ENCODE measurements at regions not wholly inside any gene's neighbourhood (a gene's known extent, or its start where the extent isn't known, plus 50 kb on each side); places are given as distances from the start of the nearest gene placed in this dataset.

DNA sequence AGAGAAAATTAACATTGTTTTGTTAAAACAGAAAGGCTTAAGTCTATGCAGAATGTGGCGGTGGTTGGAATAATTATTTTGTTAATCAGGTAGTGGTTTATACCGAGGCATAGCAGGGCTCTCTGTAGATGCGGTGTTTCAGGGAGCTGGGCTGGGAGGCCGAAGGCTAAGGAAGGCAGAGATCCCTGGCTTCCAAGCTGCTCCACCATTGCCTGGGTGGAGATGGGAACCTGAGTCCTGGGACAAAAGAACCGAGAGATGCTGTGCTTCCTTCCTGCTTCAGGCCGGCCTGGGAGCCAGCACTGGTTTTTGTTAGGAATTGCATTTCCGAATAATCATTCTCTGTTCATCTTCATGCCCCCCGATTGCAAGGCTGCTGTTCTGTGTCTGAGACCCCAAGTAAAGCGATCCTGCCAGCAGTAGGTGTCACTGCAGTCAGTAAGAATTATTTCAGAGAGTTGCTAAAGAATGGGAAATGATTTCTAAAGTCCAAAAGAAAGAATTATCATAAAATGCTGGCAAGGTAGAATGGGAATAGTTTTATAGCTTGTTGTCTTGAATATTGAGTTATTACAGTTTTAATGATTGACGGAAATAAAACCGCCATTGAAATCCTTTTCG lies 824.9 kb downstream of the GALR1 start:
- H3K4me3 ChIP-seq (ENCODE audit: low read depth, low read length): no peak overlapping the region
- TF ChIP-seq, protein P1, sequence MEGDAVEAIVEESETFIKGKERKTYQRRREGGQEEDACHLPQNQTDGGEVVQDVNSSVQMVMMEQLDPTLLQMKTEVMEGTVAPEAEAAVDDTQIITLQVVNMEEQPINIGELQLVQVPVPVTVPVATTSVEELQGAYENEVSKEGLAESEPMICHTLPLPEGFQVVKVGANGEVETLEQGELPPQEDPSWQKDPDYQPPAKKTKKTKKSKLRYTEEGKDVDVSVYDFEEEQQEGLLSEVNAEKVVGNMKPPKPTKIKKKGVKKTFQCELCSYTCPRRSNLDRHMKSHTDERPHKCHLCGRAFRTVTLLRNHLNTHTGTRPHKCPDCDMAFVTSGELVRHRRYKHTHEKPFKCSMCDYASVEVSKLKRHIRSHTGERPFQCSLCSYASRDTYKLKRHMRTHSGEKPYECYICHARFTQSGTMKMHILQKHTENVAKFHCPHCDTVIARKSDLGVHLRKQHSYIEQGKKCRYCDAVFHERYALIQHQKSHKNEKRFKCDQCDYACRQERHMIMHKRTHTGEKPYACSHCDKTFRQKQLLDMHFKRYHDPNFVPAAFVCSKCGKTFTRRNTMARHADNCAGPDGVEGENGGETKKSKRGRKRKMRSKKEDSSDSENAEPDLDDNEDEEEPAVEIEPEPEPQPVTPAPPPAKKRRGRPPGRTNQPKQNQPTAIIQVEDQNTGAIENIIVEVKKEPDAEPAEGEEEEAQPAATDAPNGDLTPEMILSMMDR (IDR thresholded peaks at IDR 0.05; ENCODE audit: low read depth, low read length): no peak

DNA sequence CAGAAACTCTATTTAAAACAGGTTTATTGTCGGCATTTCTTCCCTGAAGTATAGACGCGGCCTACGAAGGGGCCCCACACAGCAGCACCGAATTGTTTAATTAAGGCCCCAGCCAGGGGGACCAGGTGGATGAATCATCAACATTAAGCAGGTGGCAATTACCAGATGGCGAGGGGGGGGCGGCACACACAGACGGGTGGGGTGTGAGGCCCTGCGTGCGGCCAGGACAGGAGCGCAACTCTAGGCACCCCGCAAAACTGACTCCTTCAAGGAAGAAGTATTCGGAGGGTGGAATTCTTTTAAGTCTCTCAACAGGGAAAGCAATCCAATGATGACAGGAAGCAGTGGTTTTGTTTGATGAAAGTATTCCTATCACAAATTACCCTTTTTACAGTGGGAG lies 830.4 kb downstream of the GALR1 start:
- TF ChIP-seq, protein P1 (IDR thresholded peaks at IDR 0.05; ENCODE audit: low read depth, low read length): no peak

DNA sequence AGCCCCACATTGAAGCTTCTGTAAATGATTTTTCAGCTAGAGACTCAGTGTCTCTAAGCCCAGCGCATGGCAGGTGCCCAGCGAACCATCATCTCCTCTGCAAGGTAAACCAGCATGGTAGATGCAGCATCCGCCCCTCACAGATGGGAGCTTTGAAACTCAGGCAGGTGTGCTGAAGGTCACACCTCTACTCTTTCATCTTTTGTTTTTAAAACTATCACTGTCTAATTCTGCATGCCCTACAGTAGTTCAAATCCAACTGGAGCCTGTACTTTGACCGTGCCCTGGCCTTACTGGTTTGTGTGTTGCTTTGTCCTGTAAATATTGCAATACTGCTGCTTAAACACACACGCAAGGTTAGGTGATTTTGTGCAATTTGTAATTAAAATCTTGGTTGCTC lies 831.1 kb downstream of the GALR1 start:
- H3K4me3 ChIP-seq (ENCODE audit: low read depth, low read length): no peak overlapping the region
- TF ChIP-seq, protein P1 (IDR thresholded peaks at IDR 0.05; ENCODE audit: low read depth, low read length): no peak

More for the DNA sequence above, 830.4 kb downstream of the GALR1 start:
- H3K4me3 ChIP-seq (ENCODE audit: low read depth, low read length): no peak overlapping the region

DNA sequence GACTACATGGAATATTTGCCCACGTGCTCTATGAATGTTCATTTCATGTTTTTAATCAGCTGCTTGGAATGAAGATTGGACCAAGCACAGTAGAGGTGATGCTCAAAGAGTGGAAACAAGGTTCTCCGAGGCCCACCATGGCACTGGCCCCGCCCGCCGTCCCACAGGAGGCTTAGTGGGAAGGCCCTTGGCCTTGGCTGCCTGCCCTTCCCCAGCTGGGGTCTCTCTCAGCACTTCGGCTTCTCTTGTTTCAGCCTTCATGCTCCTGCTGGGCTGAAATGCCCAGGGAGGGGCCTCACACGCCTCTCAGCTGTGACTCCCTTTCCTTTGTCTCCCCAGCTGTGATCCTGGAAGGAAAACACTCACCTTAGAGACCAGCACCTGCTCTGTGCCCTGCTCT lies 833.2 kb downstream of the GALR1 start:
- H3K4me3 ChIP-seq (ENCODE audit: low read depth, low read length): no peak overlapping the region
- TF ChIP-seq, protein P1 (IDR thresholded peaks at IDR 0.05; ENCODE audit: low read depth, low read length): no peak

DNA sequence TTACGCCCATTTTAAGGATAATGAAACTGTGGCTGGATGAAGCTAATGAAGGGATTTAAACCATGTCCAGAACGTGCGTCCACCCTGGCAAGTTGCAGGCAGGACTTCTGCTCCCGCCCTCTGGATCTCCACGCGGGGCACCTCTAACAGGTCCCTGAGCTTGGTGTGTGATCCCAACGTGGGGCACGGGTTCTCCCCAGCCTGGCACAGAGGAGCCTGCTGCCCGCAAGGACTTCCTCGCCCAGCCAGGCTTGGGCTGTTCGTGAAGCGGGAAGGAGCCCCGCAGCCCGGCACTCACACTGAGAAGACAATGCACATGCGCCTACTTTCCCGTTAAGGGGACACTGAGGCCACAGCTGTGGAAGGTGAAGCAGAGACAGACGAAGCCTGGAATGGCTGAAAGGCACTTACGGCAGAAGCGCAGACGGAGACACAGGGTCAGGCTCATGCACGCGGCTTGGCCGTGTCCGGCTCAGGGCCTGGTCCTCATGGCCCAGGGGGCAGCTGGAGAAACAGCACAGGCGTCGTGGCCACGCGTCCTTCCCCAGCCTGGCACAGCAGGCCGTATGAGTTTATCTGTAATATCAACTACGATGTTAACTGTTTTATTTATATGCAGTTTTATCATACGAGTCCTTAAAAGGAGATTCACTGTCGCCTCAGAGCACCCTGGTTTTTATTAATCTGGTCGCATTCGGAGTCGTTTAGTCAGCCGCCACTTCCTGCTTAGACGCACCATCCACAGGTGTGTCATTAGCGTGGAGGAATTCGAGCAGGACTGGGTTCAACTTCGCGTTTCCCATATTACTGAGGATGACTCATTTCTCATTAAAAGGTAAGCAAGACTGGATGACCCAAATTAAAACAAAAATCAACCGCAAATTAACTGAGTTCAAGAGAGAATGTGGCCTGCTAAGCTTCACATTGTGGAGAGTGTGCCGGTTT lies 835.9 kb downstream of the GALR1 start:
- TF ChIP-seq, protein P1 (IDR thresholded peaks at IDR 0.05; ENCODE audit: low read depth, low read length): no peak
- no peak overlapping the region for H3K4me3 ChIP-seq (ENCODE audit: low read depth, low read length)

DNA sequence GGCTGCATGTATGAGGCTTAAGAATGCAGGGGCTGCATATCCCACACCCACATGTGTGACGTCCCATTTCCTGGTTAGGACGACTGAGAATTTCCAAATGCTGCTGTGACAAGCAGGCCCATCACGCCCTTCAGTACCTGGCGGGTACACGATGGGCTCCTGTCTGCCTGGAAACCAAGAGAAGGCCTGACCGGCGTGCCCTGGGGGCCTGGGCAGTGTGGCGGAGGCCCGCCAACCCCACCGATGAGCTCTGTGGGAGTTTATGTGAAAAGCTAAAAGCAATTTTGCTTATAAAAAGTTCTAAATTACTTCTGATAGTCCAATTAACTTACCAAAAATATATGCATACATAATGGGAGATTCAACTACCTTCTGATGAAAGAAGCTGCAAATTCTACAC lies 837.3 kb downstream of the GALR1 start:
- H3K4me3 ChIP-seq (ENCODE audit: low read depth, low read length): no peak overlapping the region
- TF ChIP-seq, protein P1 (IDR thresholded peaks at IDR 0.05; ENCODE audit: low read depth, low read length): no peak

DNA sequence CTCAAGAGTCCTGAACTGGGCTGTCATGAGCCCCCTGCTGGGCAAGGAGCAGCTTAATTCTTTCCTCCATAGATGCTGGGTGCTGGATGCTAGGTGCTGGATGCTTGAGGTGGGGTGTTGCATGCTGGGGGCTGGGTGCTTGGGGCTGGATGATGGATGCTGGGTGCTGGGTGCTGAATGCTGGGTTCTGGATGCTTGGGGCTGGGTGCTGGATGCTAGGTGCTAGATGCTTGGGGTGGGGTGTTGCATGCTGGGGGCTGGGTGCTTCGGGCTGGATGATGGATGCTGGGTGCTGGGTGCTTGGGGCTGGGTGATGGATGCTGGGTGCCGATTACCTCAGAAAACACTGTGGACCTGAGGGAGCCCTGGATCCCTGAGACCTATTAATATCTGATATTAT lies 837.7 kb downstream of the GALR1 start:
- H3K4me3 ChIP-seq (ENCODE audit: low read depth, low read length): no peak overlapping the region
- TF ChIP-seq, protein P1 (IDR thresholded peaks at IDR 0.05; ENCODE audit: low read depth, low read length): no peak
